ENCODE measurements at regions not wholly inside any gene's neighbourhood (a gene's known extent, or its start where the extent isn't known, plus 50 kb on each side); places are given as distances from the start of the nearest gene placed in this dataset.

DNA sequence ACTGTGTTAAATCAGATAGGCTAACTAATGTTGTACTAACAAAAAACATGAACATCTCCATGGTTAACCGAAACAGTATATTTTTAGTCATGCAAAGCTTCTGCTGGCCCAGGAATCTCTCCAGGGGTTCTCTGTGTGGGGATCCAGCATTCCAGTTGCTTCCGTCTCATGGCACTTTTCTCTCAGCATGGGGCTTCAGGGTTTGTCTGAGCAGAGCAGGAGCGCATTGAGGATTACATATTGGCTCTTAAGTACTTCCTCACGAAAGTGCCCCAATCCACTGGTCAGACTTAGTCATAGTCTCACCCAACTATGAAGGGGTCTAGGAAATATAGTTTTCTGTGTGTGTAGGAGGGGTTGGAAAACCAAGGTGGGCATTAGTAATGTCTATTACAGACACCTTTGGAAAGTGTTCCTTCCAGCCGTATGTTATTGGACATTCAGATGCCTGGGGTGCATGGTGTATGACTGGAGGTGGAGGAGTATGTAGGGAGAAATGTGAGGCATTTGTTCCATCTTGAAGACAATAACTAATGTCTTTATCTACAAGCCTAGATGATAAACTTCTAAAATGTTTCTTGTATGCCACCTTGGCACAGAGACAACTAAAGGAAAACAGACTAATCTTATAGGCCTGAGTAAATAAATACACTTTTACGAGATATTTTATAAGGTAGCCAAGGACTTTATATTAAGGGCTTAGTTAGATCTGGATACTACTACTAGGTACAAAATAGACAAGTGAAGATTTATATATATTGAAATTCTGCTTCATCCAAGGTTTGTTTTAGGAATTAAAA is 123.8 kb upstream of the ZEB2 start:
- CTCF ChIA-PET = no interaction called here
- ATAC-seq = no peak

DNA sequence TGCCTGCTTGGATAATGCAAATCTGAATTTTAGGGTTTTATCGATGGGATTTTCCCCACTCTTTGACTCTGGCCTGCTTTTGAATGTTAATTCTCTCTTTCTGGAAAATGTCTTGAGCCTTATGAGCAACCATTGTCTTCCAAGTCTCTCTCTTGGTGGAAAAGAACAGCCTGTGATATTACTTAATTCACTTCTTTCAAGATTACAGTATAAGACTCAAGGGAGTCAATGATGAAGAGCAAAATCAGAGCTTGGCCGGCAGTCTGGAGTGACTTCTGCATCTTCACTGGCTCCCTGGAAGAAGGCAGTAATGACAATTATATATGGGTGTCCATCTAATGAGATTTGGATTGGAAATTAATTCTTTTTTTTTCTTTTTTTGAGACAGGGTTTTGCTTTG is 122.9 kb upstream of the ZEB2 start:
- Histone ChIP-seq H3K36me3 (ENCODE audit: control insufficient read depth, insufficient read depth, low read length) (no peaks in the 10 kb centered on the region), H3K27ac (ENCODE audit: low read length) (no peak overlapping the region), H3K4me1 (ENCODE audit: control insufficient read depth, insufficient read depth, low read length) (no peaks in the 10 kb centered on the region), H3K9me3 (ENCODE audit: control insufficient read depth, insufficient read depth, low read depth, low read length) (no peaks in the 10 kb centered on the region), H3K4me3 (ENCODE audit: low read depth in 2 of 2, low read length in 2 of 2) (no peak overlapping the region), H3K27me3 (ENCODE audit: control insufficient read depth, insufficient read depth, low read length) (no peaks in the 10 kb centered on the region)
- ChIA-PET POLR2A (no interaction called here), CTCF (no interaction called here)
- no TSS peak for BruUV-seq (replicated peaks)
- DNase-seq (ENCODE audit: low read depth, low spot score) = no peak
- ATAC-seq = no peak
- in situ Hi-C loops (cut with HindIII; ENCODE audit: low pct_unique_long_range_greater_than_20kb, low sequenced_read_pairs) = no loop called here
- TF ChIP-seq, protein P1, sequence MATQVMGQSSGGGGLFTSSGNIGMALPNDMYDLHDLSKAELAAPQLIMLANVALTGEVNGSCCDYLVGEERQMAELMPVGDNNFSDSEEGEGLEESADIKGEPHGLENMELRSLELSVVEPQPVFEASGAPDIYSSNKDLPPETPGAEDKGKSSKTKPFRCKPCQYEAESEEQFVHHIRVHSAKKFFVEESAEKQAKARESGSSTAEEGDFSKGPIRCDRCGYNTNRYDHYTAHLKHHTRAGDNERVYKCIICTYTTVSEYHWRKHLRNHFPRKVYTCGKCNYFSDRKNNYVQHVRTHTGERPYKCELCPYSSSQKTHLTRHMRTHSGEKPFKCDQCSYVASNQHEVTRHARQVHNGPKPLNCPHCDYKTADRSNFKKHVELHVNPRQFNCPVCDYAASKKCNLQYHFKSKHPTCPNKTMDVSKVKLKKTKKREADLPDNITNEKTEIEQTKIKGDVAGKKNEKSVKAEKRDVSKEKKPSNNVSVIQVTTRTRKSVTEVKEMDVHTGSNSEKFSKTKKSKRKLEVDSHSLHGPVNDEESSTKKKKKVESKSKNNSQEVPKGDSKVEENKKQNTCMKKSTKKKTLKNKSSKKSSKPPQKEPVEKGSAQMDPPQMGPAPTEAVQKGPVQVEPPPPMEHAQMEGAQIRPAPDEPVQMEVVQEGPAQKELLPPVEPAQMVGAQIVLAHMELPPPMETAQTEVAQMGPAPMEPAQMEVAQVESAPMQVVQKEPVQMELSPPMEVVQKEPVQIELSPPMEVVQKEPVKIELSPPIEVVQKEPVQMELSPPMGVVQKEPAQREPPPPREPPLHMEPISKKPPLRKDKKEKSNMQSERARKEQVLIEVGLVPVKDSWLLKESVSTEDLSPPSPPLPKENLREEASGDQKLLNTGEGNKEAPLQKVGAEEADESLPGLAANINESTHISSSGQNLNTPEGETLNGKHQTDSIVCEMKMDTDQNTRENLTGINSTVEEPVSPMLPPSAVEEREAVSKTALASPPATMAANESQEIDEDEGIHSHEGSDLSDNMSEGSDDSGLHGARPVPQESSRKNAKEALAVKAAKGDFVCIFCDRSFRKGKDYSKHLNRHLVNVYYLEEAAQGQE (IDR thresholded peaks at IDR 0.05; ENCODE audit: insufficient read depth in 1 of 2, low read depth in 2 of 2, low read length in 1 of 2) = no peak
- TF ChIP-seq SIN3A (IDR thresholded peaks at IDR 0.05; ENCODE audit: borderline replicate concordance, insufficient read depth, low read depth, low read length) (no peak), TCF7L2 (IDR thresholded peaks at IDR 0.05; ENCODE audit: low read depth, low read length) (no peak), POLR2AphosphoS5 (IDR thresholded peaks at IDR 0.05; ENCODE audit: low read depth, low read length) (no peak)
- TF ChIP-seq, protein P2, sequence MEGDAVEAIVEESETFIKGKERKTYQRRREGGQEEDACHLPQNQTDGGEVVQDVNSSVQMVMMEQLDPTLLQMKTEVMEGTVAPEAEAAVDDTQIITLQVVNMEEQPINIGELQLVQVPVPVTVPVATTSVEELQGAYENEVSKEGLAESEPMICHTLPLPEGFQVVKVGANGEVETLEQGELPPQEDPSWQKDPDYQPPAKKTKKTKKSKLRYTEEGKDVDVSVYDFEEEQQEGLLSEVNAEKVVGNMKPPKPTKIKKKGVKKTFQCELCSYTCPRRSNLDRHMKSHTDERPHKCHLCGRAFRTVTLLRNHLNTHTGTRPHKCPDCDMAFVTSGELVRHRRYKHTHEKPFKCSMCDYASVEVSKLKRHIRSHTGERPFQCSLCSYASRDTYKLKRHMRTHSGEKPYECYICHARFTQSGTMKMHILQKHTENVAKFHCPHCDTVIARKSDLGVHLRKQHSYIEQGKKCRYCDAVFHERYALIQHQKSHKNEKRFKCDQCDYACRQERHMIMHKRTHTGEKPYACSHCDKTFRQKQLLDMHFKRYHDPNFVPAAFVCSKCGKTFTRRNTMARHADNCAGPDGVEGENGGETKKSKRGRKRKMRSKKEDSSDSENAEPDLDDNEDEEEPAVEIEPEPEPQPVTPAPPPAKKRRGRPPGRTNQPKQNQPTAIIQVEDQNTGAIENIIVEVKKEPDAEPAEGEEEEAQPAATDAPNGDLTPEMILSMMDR (IDR thresholded peaks at IDR 0.05) = no peak
- intact Hi-C loops (cut with micrococcal nuclease; ENCODE audit: unreplicated experiment) = no loop called here

More for the DNA sequence above, 123.8 kb upstream of the ZEB2 start:
- in situ Hi-C loops (cut with HindIII; ENCODE audit: low pct_unique_long_range_greater_than_20kb, low sequenced_read_pairs) = no loop called here
- intact Hi-C loops (cut with micrococcal nuclease; ENCODE audit: unreplicated experiment) = no loop called here
- BruUV-seq (replicated peaks) = no TSS peak
- Histone ChIP-seq H3K36me3 (ENCODE audit: control insufficient read depth, insufficient read depth, low read length) (no peaks in the 10 kb centered on the region), H3K9me3 (ENCODE audit: control insufficient read depth, insufficient read depth, low read depth, low read length) (no peaks in the 10 kb centered on the region), H3K4me3 (ENCODE audit: low read depth in 2 of 2, low read length in 2 of 2) (no peak overlapping the region), H3K4me1 (ENCODE audit: control insufficient read depth, insufficient read depth, low read length) (no peaks in the 10 kb centered on the region), H3K27me3 (ENCODE audit: control insufficient read depth, insufficient read depth, low read length) (no peaks in the 10 kb centered on the region), H3K27ac (ENCODE audit: low read length) (no peak overlapping the region)
- POLR2A ChIA-PET = no interaction called here
- no peak for DNase-seq (ENCODE audit: low read depth, low spot score)
- TF ChIP-seq, protein P1 (IDR thresholded peaks at IDR 0.05; ENCODE audit: insufficient read depth in 1 of 2, low read depth in 2 of 2, low read length in 1 of 2) = no peak
- TF ChIP-seq, protein P2 (IDR thresholded peaks at IDR 0.05) = no peak
- TF ChIP-seq TCF7L2 (IDR thresholded peaks at IDR 0.05; ENCODE audit: low read depth, low read length) (no peak), POLR2AphosphoS5 (IDR thresholded peaks at IDR 0.05; ENCODE audit: low read depth, low read length) (no peak)
